Esophagus squamous epithelium (tissue), 4 donors: ENCODE measurements at regions not wholly inside any gene's neighbourhood (a gene's known extent, or its start where the extent isn't known, plus 50 kb on each side); places are given as distances from the start of the nearest gene placed in this dataset.

Source experiments
- POLR2A ChIP-seq, 4 donors: fragments of 450-650 bp; IDR thresholded peaks; one replicate each; pipeline ENCODE4 v1.6.1; 2017; ENCODE audit warnings: antibody characterized with exemption in 4 of 4, mild to moderate bottlenecking in 4 of 4, moderate library complexity in 3 of 4
- TF ChIP-seq, protein P1 (sequence below), 6 experiments: fragments of 450-650 bp in 4 of 6; fragments of 200-600 bp in 2 of 6; sonication (generic) in 2 of 6; IDR thresholded peaks; one replicate each; pipeline ENCODE4 v1.5.1; 2016 to 2019; ENCODE audit warnings: antibody characterized with exemption in 6 of 6, mild to moderate bottlenecking in 4 of 6, moderate library complexity in 4 of 6

DNA sequence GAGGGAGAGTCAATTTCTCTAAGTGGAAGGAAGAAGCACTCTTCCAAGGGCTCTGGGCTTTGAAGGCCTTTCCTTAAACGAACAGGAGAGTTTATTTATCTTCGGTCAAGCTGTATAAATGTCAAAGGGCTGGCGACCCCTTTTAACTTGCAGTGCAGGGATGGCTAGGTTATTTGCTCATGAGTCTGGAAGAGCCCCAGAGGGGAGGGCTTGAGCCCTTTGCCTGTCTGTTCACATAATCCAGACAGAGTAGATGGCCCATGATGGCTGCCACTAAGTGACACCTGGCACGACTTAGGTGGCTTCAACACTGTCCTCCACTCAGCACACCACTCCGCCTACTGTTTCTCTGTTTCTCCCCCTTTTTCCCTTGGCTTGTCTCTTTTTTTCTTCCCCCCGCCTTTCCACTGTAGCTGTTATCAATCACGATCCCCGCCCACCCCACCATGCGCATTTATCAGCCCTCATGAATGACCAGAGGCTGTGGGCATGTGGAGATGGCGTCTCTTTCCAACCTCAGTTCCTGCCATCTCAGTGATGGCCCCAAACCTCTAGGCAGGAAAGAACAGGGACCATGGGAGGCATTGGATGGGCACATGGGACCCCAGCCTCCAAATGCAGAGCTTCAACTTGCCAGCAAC is 408.7 kb upstream of the TNRC6C start:
- TF ChIP-seq, protein P1, sequence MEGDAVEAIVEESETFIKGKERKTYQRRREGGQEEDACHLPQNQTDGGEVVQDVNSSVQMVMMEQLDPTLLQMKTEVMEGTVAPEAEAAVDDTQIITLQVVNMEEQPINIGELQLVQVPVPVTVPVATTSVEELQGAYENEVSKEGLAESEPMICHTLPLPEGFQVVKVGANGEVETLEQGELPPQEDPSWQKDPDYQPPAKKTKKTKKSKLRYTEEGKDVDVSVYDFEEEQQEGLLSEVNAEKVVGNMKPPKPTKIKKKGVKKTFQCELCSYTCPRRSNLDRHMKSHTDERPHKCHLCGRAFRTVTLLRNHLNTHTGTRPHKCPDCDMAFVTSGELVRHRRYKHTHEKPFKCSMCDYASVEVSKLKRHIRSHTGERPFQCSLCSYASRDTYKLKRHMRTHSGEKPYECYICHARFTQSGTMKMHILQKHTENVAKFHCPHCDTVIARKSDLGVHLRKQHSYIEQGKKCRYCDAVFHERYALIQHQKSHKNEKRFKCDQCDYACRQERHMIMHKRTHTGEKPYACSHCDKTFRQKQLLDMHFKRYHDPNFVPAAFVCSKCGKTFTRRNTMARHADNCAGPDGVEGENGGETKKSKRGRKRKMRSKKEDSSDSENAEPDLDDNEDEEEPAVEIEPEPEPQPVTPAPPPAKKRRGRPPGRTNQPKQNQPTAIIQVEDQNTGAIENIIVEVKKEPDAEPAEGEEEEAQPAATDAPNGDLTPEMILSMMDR (IDR thresholded peaks at IDR 0.05) = no peak
- TF ChIP-seq POLR2A (IDR thresholded peaks at IDR 0.05) = no peak
